ENCODE measurements at regions not wholly inside any gene's neighbourhood (a gene's known extent, or its start where the extent isn't known, plus 50 kb on each side); places are given as distances from the start of the nearest gene placed in this dataset.

DNA sequence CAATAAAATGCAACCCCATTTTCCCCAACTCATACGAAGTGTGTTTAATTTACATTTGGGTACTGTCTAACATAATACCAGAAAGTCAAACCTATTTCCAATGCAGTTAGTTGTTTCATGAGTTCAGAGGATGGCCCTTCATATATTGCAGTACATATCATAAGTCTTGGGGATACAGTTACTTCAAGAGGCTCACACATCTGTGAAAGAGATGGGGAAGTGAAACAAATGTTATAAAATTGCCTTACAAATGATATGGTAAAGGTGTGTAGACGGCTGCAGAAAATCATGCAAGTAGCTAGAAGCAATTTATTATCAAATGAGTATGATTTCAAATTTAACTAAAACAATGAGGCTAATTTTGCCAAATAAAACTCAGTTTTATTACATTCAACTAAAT, 219.0 kb upstream of the CDH12 start:
- Mint-ChIP-seq H3K36me3 (ENCODE audit: unreplicated experiment) (no peaks in the 10 kb centered on the region), H3K4me1 (ENCODE audit: unreplicated experiment) (no peaks in the 10 kb centered on the region), H3K9me3 (ENCODE audit: unreplicated experiment) (no peaks in the 10 kb centered on the region), H3K27me3 (ENCODE audit: unreplicated experiment) (peaks cover 7% of the 10 kb centered on the region), H3K27ac (ENCODE audit: unreplicated experiment) (no peak overlapping the region), H3K4me3 (ENCODE audit: unreplicated experiment) (no peak overlapping the region)
- TF ChIP-seq, protein P1, sequence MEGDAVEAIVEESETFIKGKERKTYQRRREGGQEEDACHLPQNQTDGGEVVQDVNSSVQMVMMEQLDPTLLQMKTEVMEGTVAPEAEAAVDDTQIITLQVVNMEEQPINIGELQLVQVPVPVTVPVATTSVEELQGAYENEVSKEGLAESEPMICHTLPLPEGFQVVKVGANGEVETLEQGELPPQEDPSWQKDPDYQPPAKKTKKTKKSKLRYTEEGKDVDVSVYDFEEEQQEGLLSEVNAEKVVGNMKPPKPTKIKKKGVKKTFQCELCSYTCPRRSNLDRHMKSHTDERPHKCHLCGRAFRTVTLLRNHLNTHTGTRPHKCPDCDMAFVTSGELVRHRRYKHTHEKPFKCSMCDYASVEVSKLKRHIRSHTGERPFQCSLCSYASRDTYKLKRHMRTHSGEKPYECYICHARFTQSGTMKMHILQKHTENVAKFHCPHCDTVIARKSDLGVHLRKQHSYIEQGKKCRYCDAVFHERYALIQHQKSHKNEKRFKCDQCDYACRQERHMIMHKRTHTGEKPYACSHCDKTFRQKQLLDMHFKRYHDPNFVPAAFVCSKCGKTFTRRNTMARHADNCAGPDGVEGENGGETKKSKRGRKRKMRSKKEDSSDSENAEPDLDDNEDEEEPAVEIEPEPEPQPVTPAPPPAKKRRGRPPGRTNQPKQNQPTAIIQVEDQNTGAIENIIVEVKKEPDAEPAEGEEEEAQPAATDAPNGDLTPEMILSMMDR (IDR thresholded peaks at IDR 0.05), result no peak
- no peak for DNase-seq (ENCODE audit: extremely low spot score, unreplicated experiment)

DNA sequence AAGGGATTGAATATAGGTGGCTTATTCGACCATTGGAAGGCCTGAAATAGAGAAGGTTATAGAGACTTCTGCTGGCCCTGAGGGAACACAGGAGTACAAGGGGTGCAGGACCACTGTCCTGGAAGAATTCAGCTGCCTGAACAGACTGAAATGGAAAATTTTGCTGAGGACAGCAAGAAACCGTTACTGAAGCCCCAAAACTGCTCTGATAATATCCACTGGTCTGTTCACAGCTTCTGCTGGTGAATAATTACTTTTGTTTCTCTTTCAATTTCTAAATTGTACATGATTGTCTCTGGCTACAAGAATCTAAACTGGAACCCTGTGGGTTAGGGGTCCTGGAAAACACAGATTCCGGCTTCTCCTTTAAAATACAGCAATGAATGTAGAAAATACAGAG, 218.5 kb upstream of the CDH12 start:
- Mint-ChIP-seq H3K9me3 (ENCODE audit: unreplicated experiment) (no peaks in the 10 kb centered on the region), H3K4me1 (ENCODE audit: unreplicated experiment) (no peaks in the 10 kb centered on the region), H3K27ac (ENCODE audit: unreplicated experiment) (no peak overlapping the region), H3K36me3 (ENCODE audit: unreplicated experiment) (no peaks in the 10 kb centered on the region), H3K27me3 (ENCODE audit: unreplicated experiment) (peaks cover 12% of the 10 kb centered on the region), H3K4me3 (ENCODE audit: unreplicated experiment) (no peak overlapping the region)
- TF ChIP-seq, protein P1 (IDR thresholded peaks at IDR 0.05), result no peak
- DNase-seq (ENCODE audit: extremely low spot score, unreplicated experiment), result no peak

DNA sequence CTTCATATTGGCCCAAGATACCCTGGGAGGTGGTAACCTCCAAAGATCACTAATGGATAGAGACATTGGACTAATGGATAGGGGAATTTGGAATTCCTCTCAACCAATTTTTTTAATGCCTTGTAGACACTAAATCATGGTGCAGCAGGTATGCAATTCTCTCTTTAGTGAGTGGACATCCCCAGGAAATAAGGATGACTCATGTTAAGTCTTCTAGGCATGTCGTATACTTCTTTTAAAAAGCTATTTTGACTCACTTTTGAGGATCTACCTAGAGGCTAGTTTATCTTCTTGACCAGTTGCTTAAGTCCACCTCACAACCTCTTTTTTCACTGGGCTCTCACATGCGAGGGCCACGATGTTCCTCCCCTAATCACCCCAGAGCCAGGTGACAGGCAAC, 211.6 kb upstream of the CDH12 start:
- Mint-ChIP-seq H3K27ac (ENCODE audit: unreplicated experiment) (no peak overlapping the region), H3K9me3 (ENCODE audit: unreplicated experiment) (peaks cover 3% of the 10 kb centered on the region), H3K36me3 (ENCODE audit: unreplicated experiment) (no peaks in the 10 kb centered on the region), H3K4me1 (ENCODE audit: unreplicated experiment) (no peaks in the 10 kb centered on the region), H3K4me3 (ENCODE audit: unreplicated experiment) (no peak overlapping the region), H3K27me3 (ENCODE audit: unreplicated experiment) (peaks cover 15% of the 10 kb centered on the region)
- no peak for DNase-seq (ENCODE audit: extremely low spot score, unreplicated experiment)
- TF ChIP-seq, protein P1 (IDR thresholded peaks at IDR 0.05), result no peak

DNA sequence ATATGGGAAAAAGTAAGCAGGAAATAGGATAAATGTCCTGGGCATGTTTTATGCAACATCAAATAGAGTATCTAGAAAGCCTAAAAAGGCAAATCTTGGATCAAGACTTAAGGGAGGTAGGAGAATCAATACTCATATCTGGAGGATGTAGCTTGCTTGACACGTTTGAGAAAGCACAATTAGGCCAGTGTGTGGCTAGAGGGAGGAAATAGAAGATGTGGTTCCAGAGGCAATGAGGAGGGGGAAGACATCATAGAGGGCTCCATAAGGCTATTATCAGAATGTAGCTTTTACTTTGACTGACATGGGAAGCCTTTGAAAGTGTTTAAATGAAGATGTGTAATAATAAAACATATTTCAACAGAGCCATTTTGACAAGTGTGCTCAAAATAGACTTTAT, 200.7 kb upstream of the CDH12 start:
- Mint-ChIP-seq H3K9me3 (ENCODE audit: unreplicated experiment) (no peaks in the 10 kb centered on the region), H3K36me3 (ENCODE audit: unreplicated experiment) (no peaks in the 10 kb centered on the region), H3K27ac (ENCODE audit: unreplicated experiment) (no peak overlapping the region), H3K4me1 (ENCODE audit: unreplicated experiment) (no peaks in the 10 kb centered on the region), H3K27me3 (ENCODE audit: unreplicated experiment) (peaks cover 20% of the 10 kb centered on the region), H3K4me3 (ENCODE audit: unreplicated experiment) (no peak overlapping the region)
- TF ChIP-seq, protein P1 (IDR thresholded peaks at IDR 0.05), result no peak
- no peak for DNase-seq (ENCODE audit: extremely low spot score, unreplicated experiment)

DNA sequence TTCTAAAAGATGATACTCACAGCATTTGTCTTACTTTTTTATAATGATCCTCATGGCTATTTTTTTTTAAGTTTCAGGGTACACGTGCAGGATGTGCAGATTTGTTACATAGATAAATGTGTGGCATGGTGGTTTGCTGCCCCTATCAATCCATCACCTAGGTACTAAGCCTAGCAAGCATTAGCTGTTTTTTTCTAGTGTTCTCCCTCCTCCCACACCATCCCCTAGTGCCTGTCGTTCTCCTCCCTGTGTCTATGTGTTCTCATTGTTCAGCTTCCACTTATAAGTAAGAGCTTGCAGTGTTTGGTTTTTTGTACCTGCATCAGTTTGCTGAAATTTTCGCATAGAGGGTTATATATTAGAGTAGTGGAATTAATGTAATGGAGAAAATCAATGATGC, 189.1 kb upstream of the CDH12 start:
- H3K4me3 Mint-ChIP-seq (ENCODE audit: unreplicated experiment), result no peak overlapping the region
- no peaks in the 10 kb centered on the region for H3K9me3 Mint-ChIP-seq (ENCODE audit: unreplicated experiment)
- H3K4me1 Mint-ChIP-seq (ENCODE audit: unreplicated experiment), result no peaks in the 10 kb centered on the region
- peaks cover 43% of the 10 kb centered on the region for H3K27me3 Mint-ChIP-seq (ENCODE audit: unreplicated experiment)
- H3K27ac Mint-ChIP-seq (ENCODE audit: unreplicated experiment), result no peak overlapping the region
- TF ChIP-seq, protein P1 (IDR thresholded peaks at IDR 0.05), result no peak
- DNase-seq (ENCODE audit: extremely low spot score, unreplicated experiment), result no peak
- no peaks in the 10 kb centered on the region for H3K36me3 Mint-ChIP-seq (ENCODE audit: unreplicated experiment)

Measured in osteocyte (in vitro differentiated cells).